ENCODE measurements at regions not wholly inside any gene's neighbourhood (a gene's known extent, or its start where the extent isn't known, plus 50 kb on each side); places are given as distances from the start of the nearest gene placed in this dataset.

- no peak for TF ChIP-seq NFRKB (IDR thresholded peaks at IDR 0.05)
- no peak for TF ChIP-seq BHLHE40 (IDR thresholded peaks at IDR 0.05; ENCODE audit: borderline replicate concordance)
- TF ChIP-seq ARNT (IDR thresholded peaks at IDR 0.05), result no peak
- TF ChIP-seq TARDBP (IDR thresholded peaks at IDR 0.05), result no peak
- no peak for TF ChIP-seq SP1 (IDR thresholded peaks at IDR 0.05)
- TF ChIP-seq FOXK2 (IDR thresholded peaks at IDR 0.05), result no peak
- TF ChIP-seq FOXM1 (IDR thresholded peaks at IDR 0.05; ENCODE audit: borderline replicate concordance), result no peak
- TF ChIP-seq ELF4 (IDR thresholded peaks at IDR 0.05), result no peak
- TF ChIP-seq FOXA1 (IDR thresholded peaks at IDR 0.05), result no peak
- no peak for TF ChIP-seq LEF1 (IDR thresholded peaks at IDR 0.05; ENCODE audit: borderline replicate concordance)
- no peak for TF ChIP-seq PKNOX1 (IDR thresholded peaks at IDR 0.05)
Measured at GRCh38 chr14:61965030-61965745, 203.0 kb downstream of the SNAPC1 start.

Measured in HEK293T (cell line).